Superior temporal gyrus (tissue), 1 donor: ENCODE measurements at regions not wholly inside any gene's neighbourhood (a gene's known extent, or its start where the extent isn't known, plus 50 kb on each side); places are given as distances from the start of the nearest gene placed in this dataset.
A peak's percentile ranks its signal among the peaks of the same experiment; 100 is the strongest.

Source experiments
- DNase-seq: peaks from one replicate; pipeline ENCODE4 v3.0.0-alpha.2; 2016; ENCODE audit errors: extremely low spot score

GRCh38 chr12:108037960-108038359, 91.1 kb upstream of the WSCD2 start:
- DNase-seq, result no peak

DNA sequence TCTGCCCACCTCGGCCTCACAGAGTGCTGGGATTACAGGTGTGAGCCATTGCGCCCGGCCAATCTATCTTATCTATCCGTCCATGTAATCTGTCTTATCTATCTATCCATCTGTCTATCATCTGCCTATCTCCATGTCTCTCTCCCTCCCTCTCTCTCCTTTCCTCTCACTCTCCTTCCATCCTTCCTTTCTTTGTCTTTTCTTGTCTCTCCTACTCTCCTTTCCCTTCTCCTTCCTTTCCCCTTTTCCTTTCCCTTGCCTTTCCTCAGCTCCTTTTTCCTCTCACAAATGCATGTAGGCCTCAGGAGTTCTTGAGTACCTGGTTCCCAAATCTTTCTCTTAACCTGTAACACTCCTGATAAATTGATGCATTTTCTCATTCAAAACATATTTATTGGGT, 89.3 kb upstream of the WSCD2 start:
- no peak for DNase-seq

- no peak for DNase-seq
Observed at GRCh38 chr12:108040947-108041346, 88.1 kb upstream of the WSCD2 start.

DNA sequence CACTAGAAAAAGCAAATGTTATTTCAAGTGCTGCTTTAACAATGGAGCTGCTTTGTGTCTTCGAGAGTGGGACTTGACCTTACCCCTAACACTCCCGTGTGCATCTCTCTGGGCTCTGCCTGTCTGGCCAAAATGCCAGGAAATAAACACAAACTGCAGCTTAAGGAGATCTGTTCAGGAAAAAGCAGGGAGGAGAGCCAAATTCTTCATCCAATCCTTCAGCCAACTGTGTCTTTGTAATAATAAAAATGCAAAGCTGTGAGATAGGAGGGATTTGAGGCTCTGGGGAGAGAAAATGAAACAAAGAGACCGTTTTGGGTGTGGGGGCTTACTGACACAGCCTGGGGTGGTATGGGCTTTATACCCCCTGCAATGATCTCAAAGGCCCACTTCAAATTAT, 85.8 kb upstream of the WSCD2 start:
- DNase-seq, result no peak

GRCh38 chr12:108043750-108044533, 85.1 kb upstream of the WSCD2 start:
- DNase-seq, result no peak

DNA sequence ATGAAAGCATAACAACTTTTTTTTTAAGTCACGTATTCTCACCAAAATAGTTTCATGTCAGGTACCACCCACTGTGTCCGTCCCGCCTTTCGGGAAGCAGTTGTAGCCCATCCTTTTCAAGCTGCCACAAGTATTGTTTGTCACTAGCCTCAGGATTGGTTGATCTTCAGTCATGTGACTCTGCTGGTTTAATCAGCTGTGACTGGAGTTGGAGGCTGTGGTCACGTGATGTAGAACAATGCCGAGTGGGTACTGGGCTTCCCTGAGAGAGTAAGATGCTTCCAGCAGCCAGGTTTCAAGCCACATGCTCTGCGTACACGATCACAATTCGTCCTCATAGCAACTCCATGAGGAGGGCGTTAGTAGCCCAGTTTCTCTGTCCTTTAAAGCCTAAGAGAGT, 83.0 kb upstream of the WSCD2 start:
- no peak for DNase-seq

GRCh38 chr12:108046650-108047049, 82.4 kb upstream of the WSCD2 start:
- no peak for DNase-seq

- DNase-seq, result peak; percentile 60
Observed at GRCh38 chr12:108047071-108047550, 82.0 kb upstream of the WSCD2 start.

GRCh38 chr12:108048686-108049085, 80.4 kb upstream of the WSCD2 start:
- DNase-seq, result peak; percentile 46

DNA sequence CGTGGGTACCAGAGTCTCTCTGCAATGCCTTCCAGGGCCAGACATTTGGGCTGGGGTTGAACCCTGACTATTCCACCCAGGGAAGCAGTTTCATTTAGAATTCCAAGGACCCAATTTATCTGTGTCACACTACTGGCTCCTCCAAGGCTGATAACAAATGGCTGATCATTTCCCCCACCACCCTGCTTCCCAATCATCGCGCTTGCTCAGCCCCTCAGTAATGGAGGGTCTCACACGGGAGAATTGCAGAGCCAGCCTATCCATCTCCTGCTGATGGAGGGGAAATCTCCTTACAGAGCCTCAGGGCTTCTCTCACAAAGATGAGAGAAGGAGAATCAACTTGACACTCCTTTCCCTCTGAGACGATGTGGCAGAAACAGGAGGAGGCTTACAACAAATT, 78.4 kb upstream of the WSCD2 start:
- DNase-seq, result no peak

DNA sequence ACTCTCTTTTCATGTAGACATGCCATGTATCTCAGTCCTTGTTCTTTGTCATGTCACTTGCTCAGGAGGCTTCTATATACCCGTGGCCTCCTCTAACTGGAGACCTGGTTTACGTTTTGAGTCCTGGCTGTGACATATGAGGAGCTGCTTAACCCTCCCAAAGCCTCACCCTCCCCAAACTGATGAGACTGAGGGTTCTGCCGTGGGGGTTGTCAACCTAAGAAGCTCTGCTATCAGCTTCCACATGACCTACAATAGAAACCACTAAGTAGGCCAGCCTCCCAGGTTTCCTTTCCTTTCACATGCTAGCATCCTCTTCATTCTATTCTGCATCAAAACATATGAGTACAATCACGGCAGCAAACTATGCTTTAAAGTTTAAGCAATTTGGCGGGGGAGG, 76.8 kb upstream of the WSCD2 start:
- no peak for DNase-seq

GRCh38 chr12:108053512-108053911, 75.6 kb upstream of the WSCD2 start:
- DNase-seq, result no peak

GRCh38 chr12:108054496-108054895, 74.6 kb upstream of the WSCD2 start:
- DNase-seq, result no peak

DNA sequence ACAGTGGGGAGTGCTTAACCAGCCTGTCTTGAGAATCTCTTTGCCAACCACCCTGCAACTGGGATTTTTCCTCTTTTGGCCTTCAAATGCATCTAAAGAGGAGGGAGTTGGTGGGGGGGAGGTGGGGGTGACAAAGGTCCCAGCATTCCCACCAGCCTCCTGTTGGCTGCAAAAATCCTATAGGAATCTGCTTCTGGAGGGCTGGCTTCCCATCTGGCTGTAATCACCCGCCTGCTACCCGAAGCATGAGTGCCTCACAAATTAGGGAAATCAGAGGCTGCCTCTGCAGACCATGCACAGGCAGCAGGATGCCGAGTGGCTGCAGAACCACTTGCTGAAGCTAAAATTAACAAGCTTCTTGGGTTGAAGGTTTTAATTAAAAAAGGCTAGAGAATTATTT, 73.9 kb upstream of the WSCD2 start:
- no peak for DNase-seq

DNA sequence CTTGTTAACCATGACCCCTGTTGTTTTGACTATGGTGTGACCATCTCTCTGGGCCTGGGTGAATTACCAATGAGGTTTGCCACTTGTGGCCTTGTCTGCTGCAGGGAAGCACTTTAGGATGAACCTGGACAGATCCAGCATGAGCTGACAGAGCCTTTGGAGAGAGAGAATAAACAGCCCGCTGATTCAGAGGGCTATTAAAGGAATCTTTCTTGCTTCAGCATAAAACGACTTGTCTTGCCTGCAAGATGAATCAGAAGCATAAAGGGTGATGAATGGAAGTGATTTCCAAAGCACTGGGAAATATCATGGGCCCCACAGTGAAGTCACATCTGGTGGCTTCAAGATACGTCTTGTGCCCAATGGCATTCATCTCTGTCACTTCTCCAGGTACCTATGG, 69.0 kb upstream of the WSCD2 start:
- DNase-seq, result peak; percentile 30

GRCh38 chr12:108060903-108061302, 68.2 kb upstream of the WSCD2 start:
- no peak for DNase-seq

DNA sequence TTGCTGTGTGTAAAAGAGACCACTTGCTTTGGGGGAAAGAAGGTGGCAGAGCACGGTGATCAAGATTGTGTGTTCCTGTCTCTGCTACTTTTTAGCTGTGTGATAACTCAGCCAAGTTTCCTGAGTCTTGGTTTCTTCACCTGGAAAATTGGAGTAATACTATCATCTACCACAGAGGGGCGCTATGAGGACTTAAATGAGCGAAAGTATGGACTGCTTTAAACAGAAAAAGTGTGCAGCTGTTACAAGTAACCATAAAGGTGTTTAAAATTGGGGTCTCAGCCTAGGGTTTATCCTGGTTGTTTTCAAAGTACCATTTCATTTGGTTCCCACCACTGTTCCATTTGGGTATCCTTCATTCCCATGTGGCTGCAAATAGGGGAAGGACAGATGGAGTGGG, 65.9 kb upstream of the WSCD2 start:
- no peak for DNase-seq

GRCh38 chr12:108065069-108065468, 64.0 kb upstream of the WSCD2 start:
- no peak for DNase-seq

GRCh38 chr12:108066583-108067577, 62.2 kb upstream of the WSCD2 start:
- DNase-seq, result no peak

GRCh38 chr12:108069651-108070165, 59.4 kb upstream of the WSCD2 start:
- no peak for DNase-seq

DNA sequence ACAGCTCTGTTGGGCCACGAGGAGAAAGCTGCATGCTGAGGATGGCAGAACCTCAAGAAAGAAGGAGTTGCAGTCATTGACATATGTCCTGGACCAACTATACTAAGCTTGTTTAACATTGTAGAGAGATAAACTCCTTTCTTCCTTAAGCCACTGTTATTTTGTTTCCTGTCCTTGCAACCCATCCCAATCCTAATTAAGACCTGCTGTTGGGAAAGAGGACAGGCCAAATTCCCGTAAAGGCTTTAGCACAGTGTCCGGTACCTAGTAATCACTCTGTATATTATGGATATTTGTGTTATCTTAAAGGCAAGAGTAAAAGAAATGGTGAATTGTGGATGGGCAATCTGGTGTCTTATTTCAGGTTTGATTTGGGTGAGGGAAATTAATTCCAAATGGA, 53.5 kb upstream of the WSCD2 start:
- no peak for DNase-seq

DNA sequence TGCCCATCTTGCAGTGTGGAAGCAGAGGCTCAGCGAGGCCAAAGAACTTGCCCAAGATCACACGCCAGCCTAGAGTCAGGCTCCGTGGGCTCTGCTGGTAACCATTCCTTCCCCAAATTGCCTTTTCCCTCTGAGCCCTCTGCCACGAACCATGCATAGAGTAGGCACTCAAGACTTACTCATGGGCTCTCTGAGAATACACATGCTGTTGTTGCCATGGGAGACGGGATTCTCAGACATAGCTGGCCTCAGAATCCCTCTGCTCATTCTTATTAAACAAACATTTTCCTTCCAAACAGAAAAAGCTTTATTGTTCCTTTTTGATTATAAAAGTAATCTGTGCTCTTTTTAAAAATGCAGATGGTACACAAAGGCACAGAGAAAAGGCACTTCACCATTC, 52.5 kb upstream of the WSCD2 start:
- no peak for DNase-seq
